ENCODE measurements at regions not wholly inside any gene's neighbourhood (a gene's known extent, or its start where the extent isn't known, plus 50 kb on each side); places are given as distances from the start of the nearest gene placed in this dataset.
A peak's percentile ranks its signal among the peaks of the same experiment; 100 is the strongest.
"Not testable (repeated sequence)": the region's sequence is repeated elsewhere in the genome, so short reads cannot be mapped to it uniquely, and the experiment has no call there.

- peak; percentile 2 for DNase-seq
Observed at GRCh38 chrX:63466690-63467089, 115.6 kb upstream of the SPIN4 start.

- DNase-seq, result no peak
Observed at GRCh38 chrX:63458981-63459380, 107.8 kb upstream of the SPIN4 start.

GRCh38 chrX:63453571-63453970, 102.4 kb upstream of the SPIN4 start:
- DNase-seq, result no peak

GRCh38 chrX:63441717-63442116, 90.6 kb upstream of the SPIN4 start:
- DNase-seq, result no peak

- DNase-seq, result no peak
Observed at GRCh38 chrX:63439580-63439979, 88.4 kb upstream of the SPIN4 start.

- DNase-seq, result no peak
Observed at GRCh38 chrX:63436865-63437264, 85.7 kb upstream of the SPIN4 start.

GRCh38 chrX:63434665-63435064, 83.5 kb upstream of the SPIN4 start:
- DNase-seq, result peak; percentile 5

GRCh38 chrX:63434206-63434605, 83.1 kb upstream of the SPIN4 start:
- no peak for DNase-seq

GRCh38 chrX:63430026-63430425, 78.9 kb upstream of the SPIN4 start:
- DNase-seq, result no peak

GRCh38 chrX:63428348-63428747, 77.2 kb upstream of the SPIN4 start:
- DNase-seq, result no peak

GRCh38 chrX:63426519-63426918, 75.4 kb upstream of the SPIN4 start:
- DNase-seq, result no peak

- no peak for DNase-seq
Observed at GRCh38 chrX:63424063-63424462, 72.9 kb upstream of the SPIN4 start.

- no peak for DNase-seq
Observed at GRCh38 chrX:63421411-63421810, 70.3 kb upstream of the SPIN4 start.

- no peak for DNase-seq
Observed at GRCh38 chrX:63418211-63418610, 67.1 kb upstream of the SPIN4 start.

- DNase-seq, result no peak
Observed at GRCh38 chrX:63417649-63418048, 66.5 kb upstream of the SPIN4 start.

- not testable (repeated sequence) for DNase-seq
Observed at GRCh38 chrX:63409934-63410333, 58.8 kb upstream of the SPIN4 start.

GRCh38 chrX:63408050-63408449, 56.9 kb upstream of the SPIN4 start:
- no peak for DNase-seq

GRCh38 chrX:63404332-63404731, 53.2 kb upstream of the SPIN4 start:
- no peak for DNase-seq

GRCh38 chrX:63402106-63402505, 51.0 kb upstream of the SPIN4 start:
- no peak for DNase-seq

Measured in fibroblast of skin of back (primary cell).